ENCODE measurements at regions not wholly inside any gene's neighbourhood (a gene's known extent, or its start where the extent isn't known, plus 50 kb on each side); places are given as distances from the start of the nearest gene placed in this dataset.
"Not testable (repeated sequence)": the region's sequence is repeated elsewhere in the genome, so short reads cannot be mapped to it uniquely, and the experiment has no call there.

- POLR2A ChIA-PET (ENCODE audit: low non-redundant PET), result no interaction called here
- intact Hi-C loops (cut with micrococcal nuclease; ENCODE audit: unreplicated experiment), result no loop called here
- Histone ChIP-seq H3K27ac (ENCODE audit: low read depth, low read length, poor library complexity, severe bottlenecking) (no peak overlapping the region), H3K4me3 (ENCODE audit: low read depth, low read length, poor library complexity, severe bottlenecking) (no peak overlapping the region), H3K36me3 (ENCODE audit: insufficient read depth, low read length, poor library complexity, severe bottlenecking) (no peaks in the 10 kb centered on the region), H3K4me1 (ENCODE audit: insufficient read depth, low read length, poor library complexity, severe bottlenecking) (no peaks in the 10 kb centered on the region), H3K9me3 (ENCODE audit: low read depth, low read length, poor library complexity, severe bottlenecking) (peaks cover 4% of the 10 kb centered on the region), H3K27me3 (replicated peaks; ENCODE audit: insufficient read depth, low read depth, low read length, poor library complexity) (no peaks in the 10 kb centered on the region)
- no peak for TF ChIP-seq EZH2 (IDR thresholded peaks at IDR 0.05; ENCODE audit: borderline replicate concordance, low read depth, low read length, poor library complexity, severe bottlenecking)
- no peak for DNase-seq (ENCODE audit: low spot score)
- CTCF ChIA-PET, result no interaction called here
- no TSS peak for BruUV-seq (replicated peaks)
These were observed 1393.1 kb downstream of the EFNA5 start for GRCh38 chr5:106277540-106278096.

- Histone ChIP-seq H3K27ac (ENCODE audit: low read depth, low read length, poor library complexity, severe bottlenecking) (no peak overlapping the region), H3K27me3 (replicated peaks; ENCODE audit: insufficient read depth, low read depth, low read length, poor library complexity) (no peaks in the 10 kb centered on the region), H3K36me3 (ENCODE audit: insufficient read depth, low read length, poor library complexity, severe bottlenecking) (no peaks in the 10 kb centered on the region), H3K4me3 (ENCODE audit: low read depth, low read length, poor library complexity, severe bottlenecking) (no peak overlapping the region), H3K4me1 (ENCODE audit: insufficient read depth, low read length, poor library complexity, severe bottlenecking) (no peaks in the 10 kb centered on the region), H3K9me3 (ENCODE audit: low read depth, low read length, poor library complexity, severe bottlenecking) (peaks cover 4% of the 10 kb centered on the region)
- intact Hi-C loops (cut with micrococcal nuclease; ENCODE audit: unreplicated experiment), result loop anchor here (5.0 kb wide), 1 partner anchor 1403 kb away; the partner anchor contains the start of gene EFNA5
- CTCF ChIA-PET, result interaction anchor here (0.7 kb wide), 1 partner anchor 1366 kb away, joined by 3 read pairs; no protein-coding TSS in a partner anchor
- TF ChIP-seq EZH2 (IDR thresholded peaks at IDR 0.05; ENCODE audit: borderline replicate concordance, low read depth, low read length, poor library complexity, severe bottlenecking), result no peak
- peak; percentile 69 for TF ChIP-seq CTCF (conservative IDR thresholded peaks at IDR 0.05; ENCODE audit: low read depth, low read length)
- POLR2A ChIA-PET (ENCODE audit: low non-redundant PET), result no interaction called here
- peak; percentile 65 for DNase-seq (ENCODE audit: low spot score)
- no TSS peak for BruUV-seq (replicated peaks)
These were observed 1401.4 kb downstream of the EFNA5 start for GRCh38 chr5:106269252-106269843.

GRCh38 chr5:106267256-106267655 lies 1403.5 kb downstream of the EFNA5 start:
- no peak for DNase-seq (ENCODE audit: low spot score)
- BruUV-seq (replicated peaks), result no TSS peak
- H3K4me3 ChIP-seq (ENCODE audit: low read depth, low read length, poor library complexity, severe bottlenecking), result no peak overlapping the region
- no peaks in the 10 kb centered on the region for H3K27me3 ChIP-seq (replicated peaks; ENCODE audit: insufficient read depth, low read depth, low read length, poor library complexity)
- no peaks in the 10 kb centered on the region for H3K36me3 ChIP-seq (ENCODE audit: insufficient read depth, low read length, poor library complexity, severe bottlenecking)
- TF ChIP-seq CTCF (conservative IDR thresholded peaks at IDR 0.05; ENCODE audit: low read depth, low read length), result no peak
- POLR2A ChIA-PET (ENCODE audit: low non-redundant PET), result no interaction called here
- H3K9me3 ChIP-seq (ENCODE audit: low read depth, low read length, poor library complexity, severe bottlenecking), result no peaks in the 10 kb centered on the region
- H3K4me1 ChIP-seq (ENCODE audit: insufficient read depth, low read length, poor library complexity, severe bottlenecking), result no peaks in the 10 kb centered on the region
- CTCF ChIA-PET, result no interaction called here
- intact Hi-C loops (cut with micrococcal nuclease; ENCODE audit: unreplicated experiment), result loop anchor here (5.0 kb wide), 1 partner anchor 1405 kb away; the partner anchor contains the start of gene EFNA5
- H3K27ac ChIP-seq (ENCODE audit: low read depth, low read length, poor library complexity, severe bottlenecking), result no peak overlapping the region

GRCh38 chr5:106262395-106262794 lies 1408.3 kb downstream of the EFNA5 start:
- H3K27ac ChIP-seq (ENCODE audit: low read depth, low read length, poor library complexity, severe bottlenecking), result no peak overlapping the region
- no peaks in the 10 kb centered on the region for H3K27me3 ChIP-seq (replicated peaks; ENCODE audit: insufficient read depth, low read depth, low read length, poor library complexity)
- H3K4me1 ChIP-seq (ENCODE audit: insufficient read depth, low read length, poor library complexity, severe bottlenecking), result no peaks in the 10 kb centered on the region
- no peak for TF ChIP-seq CTCF (conservative IDR thresholded peaks at IDR 0.05; ENCODE audit: low read depth, low read length)
- no TSS peak for BruUV-seq (replicated peaks)
- no peak overlapping the region for H3K4me3 ChIP-seq (ENCODE audit: low read depth, low read length, poor library complexity, severe bottlenecking)
- intact Hi-C loops (cut with micrococcal nuclease; ENCODE audit: unreplicated experiment), result no loop called here
- ChIA-PET POLR2A (ENCODE audit: low non-redundant PET) (no interaction called here), CTCF (no interaction called here)
- H3K36me3 ChIP-seq (ENCODE audit: insufficient read depth, low read length, poor library complexity, severe bottlenecking), result no peaks in the 10 kb centered on the region
- no peak for DNase-seq (ENCODE audit: low spot score)
- no peaks in the 10 kb centered on the region for H3K9me3 ChIP-seq (ENCODE audit: low read depth, low read length, poor library complexity, severe bottlenecking)

GRCh38 chr5:106259431-106260090 lies 1411.2 kb downstream of the EFNA5 start:
- BruUV-seq (replicated peaks); DNase-seq (ENCODE audit: low spot score); intact Hi-C loops (cut with micrococcal nuclease; ENCODE audit: unreplicated experiment); H3K4me3 ChIP-seq (ENCODE audit: low read depth, low read length, poor library complexity, severe bottlenecking); H3K27ac ChIP-seq (ENCODE audit: low read depth, low read length, poor library complexity, severe bottlenecking); H3K9me3 ChIP-seq (ENCODE audit: low read depth, low read length, poor library complexity, severe bottlenecking); H3K36me3 ChIP-seq (ENCODE audit: insufficient read depth, low read length, poor library complexity, severe bottlenecking); H3K4me1 ChIP-seq (ENCODE audit: insufficient read depth, low read length, poor library complexity, severe bottlenecking); POLR2A ChIA-PET (ENCODE audit: low non-redundant PET); CTCF ChIA-PET; H3K27me3 ChIP-seq (replicated peaks; ENCODE audit: insufficient read depth, low read depth, low read length, poor library complexity): not testable (repeated sequence)

All from A673 (cell line).